ENCODE measurements at regions not wholly inside any gene's neighbourhood (a gene's known extent, or its start where the extent isn't known, plus 50 kb on each side); places are given as distances from the start of the nearest gene placed in this dataset.

- Histone ChIP-seq H3K4me3 (no peak overlapping the region), H3K4me1 (ENCODE audit: control insufficient read depth in 1 of 2, low read depth in 2 of 2) (no peaks in the 10 kb centered on the region), H3K27ac (no peak overlapping the region), H3K27me3 (replicated peaks; ENCODE audit: insufficient read depth) (no peaks in the 10 kb centered on the region), H3K36me3 (no peaks in the 10 kb centered on the region), H3K9me3 (no peaks in the 10 kb centered on the region)
- no peak for TF ChIP-seq CTCF (IDR thresholded peaks at IDR 0.05)
- ATAC-seq (ENCODE audit: insufficient number of reproducible peaks, low FRiP score, low read depth): no peak
- no peak for DNase-seq (ENCODE audit: low spot score)
These were observed 140.0 kb downstream of the CHST1 start for GRCh38 chr11:45525393-45525792.

- H3K9me3 ChIP-seq: no peaks in the 10 kb centered on the region
- H3K27me3 ChIP-seq (replicated peaks; ENCODE audit: insufficient read depth): no peaks in the 10 kb centered on the region
- TF ChIP-seq CTCF (IDR thresholded peaks at IDR 0.05): no peak
- DNase-seq (ENCODE audit: low spot score) (no peak), ATAC-seq (ENCODE audit: insufficient number of reproducible peaks, low FRiP score, low read depth) (no peak)
- H3K4me3 ChIP-seq: no peak overlapping the region
- no peak overlapping the region for H3K27ac ChIP-seq
- H3K36me3 ChIP-seq: no peaks in the 10 kb centered on the region
- H3K4me1 ChIP-seq (ENCODE audit: control insufficient read depth in 1 of 2, low read depth in 2 of 2): no peaks in the 10 kb centered on the region
These were observed 141.7 kb downstream of the CHST1 start for GRCh38 chr11:45523760-45524159.

GRCh38 chr11:45518833-45519535 is 146.4 kb downstream of the CHST1 start:
- H3K27me3 ChIP-seq (replicated peaks; ENCODE audit: insufficient read depth): no peaks in the 10 kb centered on the region
- no peak overlapping the region for H3K4me3 ChIP-seq
- H3K9me3 ChIP-seq: no peaks in the 10 kb centered on the region
- H3K27ac ChIP-seq: no peak overlapping the region
- no peak for TF ChIP-seq CTCF (IDR thresholded peaks at IDR 0.05)
- H3K36me3 ChIP-seq: no peaks in the 10 kb centered on the region
- H3K4me1 ChIP-seq (ENCODE audit: control insufficient read depth in 1 of 2, low read depth in 2 of 2): no peaks in the 10 kb centered on the region
- DNase-seq (ENCODE audit: low spot score): no peak
- no peak for ATAC-seq (ENCODE audit: insufficient number of reproducible peaks, low FRiP score, low read depth)

GRCh38 chr11:45518141-45518832 is 147.1 kb downstream of the CHST1 start:
- no peak for TF ChIP-seq CTCF (IDR thresholded peaks at IDR 0.05)
- Histone ChIP-seq H3K27ac (no peak overlapping the region), H3K9me3 (no peaks in the 10 kb centered on the region), H3K4me3 (no peak overlapping the region), H3K4me1 (ENCODE audit: control insufficient read depth in 1 of 2, low read depth in 2 of 2) (no peaks in the 10 kb centered on the region), H3K27me3 (replicated peaks; ENCODE audit: insufficient read depth) (no peaks in the 10 kb centered on the region), H3K36me3 (no peaks in the 10 kb centered on the region)
- DNase-seq (ENCODE audit: low spot score): no peak
- no peak for ATAC-seq (ENCODE audit: insufficient number of reproducible peaks, low FRiP score, low read depth)

GRCh38 chr11:45517171-45517770 is 148.2 kb downstream of the CHST1 start:
- no peaks in the 10 kb centered on the region for H3K36me3 ChIP-seq
- no peak for TF ChIP-seq CTCF (IDR thresholded peaks at IDR 0.05)
- ATAC-seq (ENCODE audit: insufficient number of reproducible peaks, low FRiP score, low read depth) (no peak), DNase-seq (ENCODE audit: low spot score) (no peak)
- H3K4me1 ChIP-seq (ENCODE audit: control insufficient read depth in 1 of 2, low read depth in 2 of 2): no peaks in the 10 kb centered on the region
- H3K4me3 ChIP-seq: no peak overlapping the region
- H3K9me3 ChIP-seq: no peaks in the 10 kb centered on the region
- H3K27me3 ChIP-seq (replicated peaks; ENCODE audit: insufficient read depth): no peaks in the 10 kb centered on the region
- no peak overlapping the region for H3K27ac ChIP-seq
